Type B pancreatic cell (in vitro differentiated cells): ENCODE measurements at regions not wholly inside any gene's neighbourhood (a gene's known extent, or its start where the extent isn't known, plus 50 kb on each side); places are given as distances from the start of the nearest gene placed in this dataset.

Source experiments
- DNase-seq: peaks from one replicate; pipeline ENCODE4 v3.0.0; 2021; ENCODE audit warnings: mixed read lengths; ENCODE audit not compliant: unreplicated experiment; ENCODE audit errors: extremely low spot score
- H3K27ac Mint-ChIP-seq: 2 replicates; pipeline ENCODE4 v1.8.0; 2021; ENCODE audit warnings: mild to moderate bottlenecking, mixed read lengths
- H3K27me3 Mint-ChIP-seq: 2 replicates; pipeline ENCODE4 v1.8.0; 2021; ENCODE audit warnings: mixed read lengths
- H3K36me3 Mint-ChIP-seq: 2 replicates; pipeline ENCODE4 v1.8.0; 2021; ENCODE audit warnings: mixed read lengths
- H3K4me1 Mint-ChIP-seq: one replicate; pipeline ENCODE4 v1.8.0; 2021; ENCODE audit warnings: mixed read lengths; ENCODE audit not compliant: unreplicated experiment
- H3K4me3 Mint-ChIP-seq: 2 replicates; pipeline ENCODE4 v1.8.0; 2021; ENCODE audit warnings: mild to moderate bottlenecking, mixed read lengths
- H3K9me3 Mint-ChIP-seq: 2 replicates; pipeline ENCODE4 v1.8.0; 2021; ENCODE audit warnings: mixed read lengths
- CTCF ChIP-seq: fragments of 200-600 bp; sonication (generic); conservative IDR thresholded peaks from 2 replicates; pipeline ENCODE4 v1.5.0; 2021; ENCODE audit warnings: antibody characterized with exemption, mild to moderate bottlenecking

DNA sequence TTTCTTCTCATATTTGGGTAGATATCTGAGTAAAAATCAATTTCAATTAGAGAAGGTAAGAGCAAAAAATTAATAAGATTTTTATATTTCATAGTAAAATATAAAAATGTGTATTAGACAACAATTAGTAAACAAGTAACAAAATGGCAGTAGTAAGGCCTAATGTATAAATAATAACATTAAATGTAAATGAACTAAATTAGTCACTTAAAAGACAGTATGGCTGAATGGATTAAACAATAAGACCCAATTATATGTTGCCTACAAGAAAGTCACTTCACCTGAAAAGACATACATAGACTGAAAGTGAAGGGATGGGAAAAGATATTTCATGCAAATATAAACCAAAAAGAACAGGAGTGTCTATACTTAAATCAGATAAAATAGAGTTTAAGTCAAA is 147.6 kb downstream of the TRMT11 start:
- no peak overlapping the region for H3K27ac Mint-ChIP-seq
- no peak overlapping the region for H3K4me3 Mint-ChIP-seq
- H3K9me3 Mint-ChIP-seq, result peaks cover 5% of the 10 kb centered on the region
- no peaks in the 10 kb centered on the region for H3K4me1 Mint-ChIP-seq
- no peak for DNase-seq
- no peaks in the 10 kb centered on the region for H3K27me3 Mint-ChIP-seq
- peaks cover 3% of the 10 kb centered on the region for H3K36me3 Mint-ChIP-seq
- TF ChIP-seq CTCF, result no peak

DNA sequence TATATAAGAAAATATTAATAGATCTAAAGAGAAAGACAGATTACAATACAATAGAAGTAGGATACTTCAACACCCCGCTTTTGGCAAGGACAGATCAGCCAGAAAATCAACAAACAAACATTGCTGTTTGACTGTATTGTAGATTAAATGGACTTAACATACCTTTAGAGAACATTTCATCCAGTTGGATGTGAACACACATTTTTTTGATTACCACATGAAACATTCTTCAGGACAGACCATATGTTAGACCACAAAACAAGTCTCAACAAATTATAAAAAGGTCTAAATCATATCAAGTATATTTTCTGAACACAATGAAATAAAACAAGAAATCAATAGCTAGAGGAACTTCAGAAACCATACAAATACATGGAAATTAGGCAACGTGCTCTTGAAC is 148.2 kb downstream of the TRMT11 start:
- Mint-ChIP-seq H3K9me3 (peaks cover 5% of the 10 kb centered on the region), H3K36me3 (peaks cover 3% of the 10 kb centered on the region), H3K4me3 (no peak overlapping the region), H3K27me3 (no peaks in the 10 kb centered on the region), H3K4me1 (no peaks in the 10 kb centered on the region), H3K27ac (no peak overlapping the region)
- TF ChIP-seq CTCF, result no peak
- DNase-seq, result no peak

DNA sequence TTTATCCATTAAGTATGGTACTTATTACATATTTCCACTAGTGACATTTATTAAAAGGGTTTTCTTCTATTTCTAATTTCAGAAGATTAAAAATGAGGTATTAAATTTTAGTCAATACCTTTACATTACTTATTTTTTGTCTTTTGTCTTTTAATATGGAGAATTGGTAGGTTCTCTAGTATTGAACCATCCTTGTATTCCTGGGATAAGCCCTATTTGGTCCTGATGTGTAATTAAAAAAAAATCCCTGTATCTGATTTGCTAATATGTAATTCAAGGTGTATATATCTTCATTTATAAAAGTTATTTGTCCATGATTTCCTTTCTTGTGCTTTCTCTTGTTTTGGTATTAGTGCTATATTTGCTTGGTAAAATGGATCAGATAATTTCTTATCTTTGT is 153.7 kb downstream of the TRMT11 start:
- TF ChIP-seq CTCF, result no peak
- DNase-seq, result no peak
- H3K27ac Mint-ChIP-seq, result no peak overlapping the region

DNA sequence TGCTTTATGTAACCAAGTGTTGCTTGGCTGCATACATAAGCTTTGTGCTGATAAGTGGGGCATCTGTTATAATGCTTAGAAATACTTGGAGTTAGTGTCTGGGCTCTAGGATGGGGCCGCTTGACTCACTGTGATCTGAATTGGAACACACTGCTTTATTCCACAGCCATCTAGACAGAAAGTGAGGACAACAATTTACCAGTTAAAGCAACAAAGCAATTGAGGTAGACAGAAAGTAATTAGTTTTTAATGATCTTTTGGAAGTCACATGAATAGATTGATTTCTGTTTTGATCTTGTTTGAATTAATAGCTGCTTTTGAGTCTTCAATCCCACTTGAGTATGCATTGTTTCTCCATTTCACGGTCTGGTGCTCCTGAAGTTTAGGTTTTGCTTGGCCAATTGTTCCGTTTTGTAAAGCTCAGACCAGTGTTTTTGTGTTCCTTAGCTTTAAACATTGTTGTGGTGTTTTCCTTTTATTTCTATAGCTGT is 157.5 kb downstream of the TRMT11 start:
- no peak overlapping the region for H3K27ac Mint-ChIP-seq
- H3K27me3 Mint-ChIP-seq, result no peaks in the 10 kb centered on the region
- H3K36me3 Mint-ChIP-seq, result no peaks in the 10 kb centered on the region
- H3K4me1 Mint-ChIP-seq, result peaks cover 15% of the 10 kb centered on the region
- no peak for TF ChIP-seq CTCF
- H3K4me3 Mint-ChIP-seq, result no peak overlapping the region
- H3K9me3 Mint-ChIP-seq, result no peaks in the 10 kb centered on the region
- no peak for DNase-seq

More for the DNA sequence above, 153.7 kb downstream of the TRMT11 start:
- Mint-ChIP-seq H3K4me1 (peaks cover 2% of the 10 kb centered on the region), H3K36me3 (no peaks in the 10 kb centered on the region), H3K27me3 (no peaks in the 10 kb centered on the region), H3K9me3 (no peaks in the 10 kb centered on the region), H3K4me3 (no peak overlapping the region)

- no peak overlapping the region for H3K27ac Mint-ChIP-seq
- H3K4me1 Mint-ChIP-seq, result peaks cover 15% of the 10 kb centered on the region
- H3K36me3 Mint-ChIP-seq, result no peaks in the 10 kb centered on the region
- H3K9me3 Mint-ChIP-seq, result no peaks in the 10 kb centered on the region
- TF ChIP-seq CTCF, result no peak
- DNase-seq, result no peak
- H3K4me3 Mint-ChIP-seq, result no peak overlapping the region
- no peaks in the 10 kb centered on the region for H3K27me3 Mint-ChIP-seq
Observed at GRCh38 chr6:126145351-126145750, 159.0 kb downstream of the TRMT11 start.

- peaks cover 20% of the 10 kb centered on the region for H3K4me1 Mint-ChIP-seq
- no peak overlapping the region for H3K27ac Mint-ChIP-seq
- no peak overlapping the region for H3K4me3 Mint-ChIP-seq
- peaks cover 4% of the 10 kb centered on the region for H3K9me3 Mint-ChIP-seq
- DNase-seq, result no peak
- H3K36me3 Mint-ChIP-seq, result no peaks in the 10 kb centered on the region
- H3K27me3 Mint-ChIP-seq, result no peaks in the 10 kb centered on the region
- TF ChIP-seq CTCF, result no peak
Observed at GRCh38 chr6:126147291-126147815, 161.0 kb downstream of the TRMT11 start.
